ENCODE measurements at regions not wholly inside any gene's neighbourhood (a gene's known extent, or its start where the extent isn't known, plus 50 kb on each side); places are given as distances from the start of the nearest gene placed in this dataset.

- peak in 1 of 2 donors; percentile 14 for TF ChIP-seq POLR2A (IDR thresholded peaks at IDR 0.05)
- TF ChIP-seq, protein P1, sequence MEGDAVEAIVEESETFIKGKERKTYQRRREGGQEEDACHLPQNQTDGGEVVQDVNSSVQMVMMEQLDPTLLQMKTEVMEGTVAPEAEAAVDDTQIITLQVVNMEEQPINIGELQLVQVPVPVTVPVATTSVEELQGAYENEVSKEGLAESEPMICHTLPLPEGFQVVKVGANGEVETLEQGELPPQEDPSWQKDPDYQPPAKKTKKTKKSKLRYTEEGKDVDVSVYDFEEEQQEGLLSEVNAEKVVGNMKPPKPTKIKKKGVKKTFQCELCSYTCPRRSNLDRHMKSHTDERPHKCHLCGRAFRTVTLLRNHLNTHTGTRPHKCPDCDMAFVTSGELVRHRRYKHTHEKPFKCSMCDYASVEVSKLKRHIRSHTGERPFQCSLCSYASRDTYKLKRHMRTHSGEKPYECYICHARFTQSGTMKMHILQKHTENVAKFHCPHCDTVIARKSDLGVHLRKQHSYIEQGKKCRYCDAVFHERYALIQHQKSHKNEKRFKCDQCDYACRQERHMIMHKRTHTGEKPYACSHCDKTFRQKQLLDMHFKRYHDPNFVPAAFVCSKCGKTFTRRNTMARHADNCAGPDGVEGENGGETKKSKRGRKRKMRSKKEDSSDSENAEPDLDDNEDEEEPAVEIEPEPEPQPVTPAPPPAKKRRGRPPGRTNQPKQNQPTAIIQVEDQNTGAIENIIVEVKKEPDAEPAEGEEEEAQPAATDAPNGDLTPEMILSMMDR (IDR thresholded peaks at IDR 0.05) = peak; percentile 83 to 88 (median 86)
These were observed 69.3 kb upstream of the SEC11C start for GRCh38 chr18:59070181-59070912.

All from uterus (tissue), 2 donors.